Renal cortex interstitium (tissue), 11 donors: ENCODE measurements at regions not wholly inside any gene's neighbourhood (a gene's known extent, or its start where the extent isn't known, plus 50 kb on each side); places are given as distances from the start of the nearest gene placed in this dataset.

Experiments used
- DNase-seq, 11 donors: peaks; one replicate each; pipeline ENCODE4 v3.0.0-alpha.2; 2013; ENCODE audit warnings: low read depth in 9 of 11, low spot score in 4 of 11; ENCODE audit errors: extremely low read depth in 1 of 11

DNA sequence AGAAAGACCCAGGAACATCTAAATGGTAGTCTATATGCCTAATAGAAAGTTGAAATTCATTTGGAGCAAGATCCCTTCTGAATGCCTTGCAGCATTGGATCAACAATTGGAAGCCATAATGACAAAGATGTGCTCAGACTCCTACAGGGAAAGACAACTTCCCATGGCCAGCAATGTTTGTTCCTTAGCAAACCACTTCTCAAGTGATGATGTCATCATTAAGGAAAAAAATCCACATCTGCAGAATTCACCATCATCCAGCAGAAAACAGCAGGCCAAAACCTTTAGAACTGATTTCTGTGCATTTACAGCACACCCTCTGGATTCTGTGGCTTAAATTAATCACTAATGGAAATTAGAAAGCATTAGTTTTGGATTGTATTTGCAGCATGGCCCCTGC, 82.4 kb upstream of the ZIC3 start:
- DNase-seq = no peak

DNA sequence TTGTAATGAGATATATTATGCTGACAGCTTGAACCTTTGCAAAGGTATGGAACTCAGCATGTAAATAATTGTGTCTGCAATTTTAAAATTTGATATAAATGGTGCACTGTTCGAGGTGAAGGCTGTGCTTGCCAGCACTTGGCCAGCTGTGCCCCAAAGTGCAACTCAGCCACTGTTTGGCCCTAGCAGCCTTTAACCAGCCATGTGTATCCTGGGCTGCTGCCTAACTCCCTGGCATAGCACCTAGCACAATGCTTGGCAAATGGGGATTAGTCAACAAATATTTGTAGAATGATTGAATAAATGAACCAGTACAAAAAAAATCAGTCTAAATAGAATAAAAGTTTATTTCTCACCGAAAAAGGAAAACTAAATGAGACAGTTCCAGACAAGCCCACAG, 83.8 kb upstream of the ZIC3 start:
- DNase-seq = no peak

DNA sequence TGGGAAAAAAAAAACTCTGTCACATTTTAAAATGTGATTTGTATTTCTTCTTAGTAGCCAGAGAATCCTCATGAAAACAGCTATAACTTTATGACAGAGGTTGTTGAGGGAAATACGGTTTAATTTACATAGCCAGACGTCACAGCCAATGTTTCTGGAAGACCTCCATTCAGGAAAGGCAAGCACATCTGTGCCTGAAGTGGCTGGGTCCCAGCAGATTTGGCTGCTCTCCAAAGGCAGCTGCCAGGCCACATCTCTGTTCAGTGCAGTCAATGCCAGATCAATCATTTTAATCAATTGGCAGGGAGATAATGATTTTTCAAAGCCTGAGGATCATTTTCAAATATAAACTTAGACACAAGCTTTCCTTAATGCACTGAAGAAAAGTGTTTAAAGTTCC, 86.5 kb upstream of the ZIC3 start:
- DNase-seq = no peak

DNA sequence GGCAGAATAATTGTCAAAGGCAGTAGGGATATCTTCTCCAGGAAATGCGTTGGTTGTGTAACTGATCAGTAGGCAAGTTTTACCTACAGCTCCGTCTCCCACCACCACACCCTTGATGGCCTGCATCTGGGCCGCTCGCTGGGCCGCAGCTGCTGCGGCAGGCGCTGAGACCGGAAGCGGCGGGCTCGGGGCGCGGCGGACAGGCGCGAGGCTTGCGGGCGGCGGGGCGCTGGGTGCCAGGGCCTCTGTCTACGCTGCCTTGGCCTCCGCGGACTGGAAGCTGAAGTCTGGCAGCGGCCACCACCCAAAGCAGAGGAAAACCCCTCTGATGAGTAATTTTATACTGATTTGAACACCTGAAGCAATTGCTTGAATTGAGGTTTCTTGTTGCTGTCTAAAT, 124.2 kb upstream of the ZIC3 start:
- no peak for DNase-seq

DNA sequence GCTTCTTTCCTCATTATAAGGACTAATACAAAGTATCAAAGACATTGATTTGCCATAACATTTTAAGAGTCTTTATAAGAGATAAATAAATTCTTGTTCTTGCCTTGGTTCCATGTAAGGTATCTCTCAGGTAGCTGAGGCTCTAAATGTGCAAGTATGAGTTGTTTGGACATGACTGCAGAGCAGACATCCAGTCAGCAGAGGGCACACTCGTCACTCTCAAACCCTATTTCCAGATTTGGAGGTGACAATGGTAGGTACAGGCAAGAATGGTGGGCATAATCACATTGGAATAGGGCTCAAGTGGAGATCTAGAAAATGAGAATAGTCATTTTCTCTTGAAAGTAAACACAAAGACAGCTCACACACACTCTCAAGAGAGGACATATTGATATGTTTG, 133.3 kb upstream of the ZIC3 start:
- DNase-seq = no peak

DNA sequence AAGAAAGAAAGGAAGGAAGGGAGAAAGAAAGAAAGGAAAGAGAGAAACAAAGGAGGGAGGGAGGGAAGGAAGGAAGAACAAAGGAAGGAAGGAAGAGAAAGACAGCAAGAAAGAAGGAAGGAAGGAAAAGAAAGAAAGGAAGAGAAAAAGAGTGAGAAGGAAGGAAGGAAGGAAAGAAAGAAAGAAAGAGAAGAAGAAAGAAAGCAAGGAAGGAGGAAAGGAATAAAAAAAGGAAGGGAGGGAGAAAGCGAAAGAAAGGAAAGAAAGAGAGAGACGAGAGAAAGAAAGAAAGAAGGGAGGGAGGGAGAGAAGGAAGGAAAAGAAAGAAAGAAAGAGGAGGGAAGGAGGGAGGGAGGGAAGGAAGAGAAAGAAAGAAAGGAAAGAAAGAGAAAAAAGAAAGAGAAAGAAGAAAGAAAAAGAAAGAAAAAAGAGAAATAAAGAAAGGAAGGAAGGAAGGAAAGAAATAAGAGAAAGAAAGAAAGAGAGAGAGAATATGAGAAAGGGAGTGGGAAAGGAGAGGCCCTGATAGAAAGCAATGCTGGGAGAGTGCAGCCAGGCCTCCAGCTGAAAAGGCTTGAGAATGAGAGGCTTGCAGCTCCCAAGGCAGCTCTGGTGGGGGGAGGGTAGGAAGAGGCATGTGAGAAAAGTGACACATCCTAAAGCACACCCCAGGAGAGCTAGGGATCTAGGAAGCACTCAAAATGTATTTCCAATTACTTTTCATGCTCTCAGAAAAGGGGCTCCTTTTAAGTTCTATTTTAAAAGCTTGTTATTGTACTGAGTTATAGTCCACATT, 134.0 kb upstream of the ZIC3 start:
- no peak for DNase-seq

DNA sequence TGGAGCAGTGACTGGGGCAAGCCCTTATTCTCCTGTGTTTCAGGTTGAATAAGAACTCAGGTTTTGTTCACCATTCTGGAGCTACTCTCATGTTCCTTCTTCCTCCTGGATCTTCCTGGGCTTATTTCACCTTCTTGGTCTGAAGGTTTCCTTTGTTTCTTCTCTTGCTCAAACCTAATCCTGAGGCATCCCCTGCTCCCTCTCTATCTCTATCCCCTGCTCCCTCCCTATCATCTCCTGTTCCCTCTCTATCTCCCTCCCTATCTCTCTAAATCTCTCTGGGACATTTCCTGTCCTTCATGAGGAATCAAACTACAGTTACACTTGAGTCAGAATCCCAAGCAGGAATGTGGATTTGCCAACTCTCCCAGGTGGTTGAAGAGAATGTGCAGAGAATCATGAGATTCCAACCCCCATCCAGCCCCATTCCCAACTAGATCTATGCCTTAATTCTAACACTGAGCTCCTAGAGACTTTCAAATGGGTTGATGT, 134.9 kb upstream of the ZIC3 start:
- DNase-seq = no peak

DNA sequence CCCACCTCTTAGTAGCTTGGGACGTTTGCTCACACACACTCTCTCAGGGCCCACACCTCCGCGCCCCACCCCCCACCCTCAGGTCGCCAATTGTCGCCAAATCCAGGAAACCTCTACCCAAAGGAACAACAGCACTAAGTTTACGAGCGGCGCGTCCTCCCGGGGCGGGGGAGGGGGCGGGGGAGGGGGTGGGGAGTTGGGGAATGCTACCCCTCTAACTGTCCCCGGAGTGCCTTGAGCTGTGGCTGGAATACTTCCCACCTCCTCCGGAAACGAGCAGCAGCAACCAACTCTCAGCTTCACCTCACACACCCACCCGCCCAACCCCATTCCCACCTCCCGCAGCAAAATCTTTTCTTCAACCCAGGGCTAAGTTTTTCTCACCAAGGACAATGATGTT, 135.6 kb upstream of the ZIC3 start:
- no peak for DNase-seq

DNA sequence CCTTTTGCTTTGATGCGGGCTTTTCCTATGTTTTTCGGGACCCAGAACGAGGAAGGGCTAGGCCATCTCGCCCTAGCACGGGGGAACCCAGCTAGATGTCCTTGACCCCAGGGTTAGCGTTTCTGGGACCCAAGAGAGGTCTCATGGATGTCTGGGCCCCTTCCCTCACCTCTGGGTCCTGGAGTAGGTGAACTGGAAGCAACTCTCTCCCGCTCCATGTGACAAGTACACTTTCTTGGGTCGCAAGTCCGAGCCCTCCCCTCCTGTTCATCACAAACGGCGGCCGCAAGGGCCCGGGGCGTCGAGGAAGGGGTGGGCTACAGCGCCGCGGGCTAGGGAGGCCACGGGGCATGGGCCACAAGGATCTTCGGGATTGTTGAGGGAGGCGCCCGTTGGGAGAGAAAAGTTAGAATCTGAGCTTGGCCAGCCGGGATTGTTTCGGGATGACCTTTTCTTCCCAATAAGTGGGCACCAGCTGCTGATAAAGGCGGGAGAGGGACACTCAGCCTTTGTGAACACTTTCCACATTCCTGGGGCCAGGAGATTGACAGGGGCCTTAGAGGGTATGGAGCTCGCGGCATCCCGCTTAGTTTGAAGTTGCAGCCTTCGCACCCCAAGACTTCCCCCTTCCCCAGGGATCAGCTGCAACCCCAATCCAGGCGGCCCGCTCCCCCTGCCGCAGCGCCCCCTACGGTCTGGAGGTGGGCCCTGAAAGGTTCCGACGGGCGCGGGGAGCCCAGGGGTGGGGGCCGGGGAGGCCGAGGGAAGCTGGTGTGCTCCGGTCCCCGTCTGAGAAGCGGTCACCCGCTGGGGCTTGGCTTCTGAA, 136.9 kb upstream of the ZIC3 start:
- no peak for DNase-seq

DNA sequence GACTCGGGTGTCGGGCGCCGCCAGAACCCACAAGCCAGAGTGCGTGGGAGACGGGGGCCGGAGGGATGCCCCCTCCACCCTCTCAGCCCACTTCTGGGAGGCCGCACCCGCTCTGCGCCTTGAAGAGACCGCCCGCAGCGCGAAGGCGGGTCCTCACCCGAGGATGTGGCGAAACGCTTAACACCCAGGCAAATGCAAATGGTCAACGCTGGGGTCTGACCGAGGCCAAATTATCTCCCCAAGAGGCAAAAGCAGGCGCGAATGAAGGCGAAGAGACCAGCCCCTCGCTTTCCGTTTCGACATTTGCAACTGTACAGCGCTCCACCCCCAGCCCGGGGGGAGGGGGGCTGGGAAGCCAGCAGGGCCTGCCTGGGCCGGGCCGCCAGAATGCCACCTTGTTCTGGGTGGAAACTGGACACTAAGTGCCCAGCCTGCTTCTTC, 137.7 kb upstream of the ZIC3 start:
- no peak for DNase-seq

DNA sequence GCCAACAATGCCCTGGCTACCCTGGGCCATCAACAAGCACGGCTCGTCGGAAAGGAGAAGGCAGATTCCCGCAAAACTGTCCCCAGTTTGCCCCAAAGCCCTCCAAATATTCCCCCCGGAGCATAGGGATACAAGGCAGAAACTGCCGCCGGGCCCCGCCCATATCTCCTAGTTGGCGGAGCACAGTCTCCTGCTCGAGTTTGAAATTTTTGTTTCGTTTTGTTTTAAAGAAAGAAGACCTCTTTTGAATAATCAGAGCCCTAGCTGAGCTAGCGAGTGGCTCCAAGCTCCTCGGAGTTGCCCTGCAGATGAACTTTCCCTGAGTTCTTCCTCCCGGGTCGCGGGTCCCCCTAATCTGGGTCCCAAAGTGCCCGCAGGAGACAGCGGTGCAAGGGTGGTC, 138.1 kb upstream of the ZIC3 start:
- DNase-seq = no peak

DNA sequence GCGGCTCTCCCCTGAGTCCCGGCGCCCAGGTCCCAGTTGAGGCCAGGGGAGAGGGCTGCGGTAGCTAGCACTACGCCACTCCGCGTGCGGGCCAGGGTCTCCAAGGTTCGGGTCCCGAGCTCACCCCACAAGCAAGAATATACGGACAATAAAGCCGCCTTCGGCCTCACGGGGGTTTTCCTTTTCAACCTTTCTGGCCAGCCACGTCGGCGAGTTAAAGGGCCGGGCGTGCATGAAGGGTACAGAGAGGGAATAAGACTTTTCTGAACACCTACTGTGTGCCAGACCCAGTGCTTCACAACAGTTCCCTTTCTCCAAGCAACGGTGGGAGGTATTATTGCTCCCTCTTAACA, 138.5 kb upstream of the ZIC3 start:
- DNase-seq = no peak

DNA sequence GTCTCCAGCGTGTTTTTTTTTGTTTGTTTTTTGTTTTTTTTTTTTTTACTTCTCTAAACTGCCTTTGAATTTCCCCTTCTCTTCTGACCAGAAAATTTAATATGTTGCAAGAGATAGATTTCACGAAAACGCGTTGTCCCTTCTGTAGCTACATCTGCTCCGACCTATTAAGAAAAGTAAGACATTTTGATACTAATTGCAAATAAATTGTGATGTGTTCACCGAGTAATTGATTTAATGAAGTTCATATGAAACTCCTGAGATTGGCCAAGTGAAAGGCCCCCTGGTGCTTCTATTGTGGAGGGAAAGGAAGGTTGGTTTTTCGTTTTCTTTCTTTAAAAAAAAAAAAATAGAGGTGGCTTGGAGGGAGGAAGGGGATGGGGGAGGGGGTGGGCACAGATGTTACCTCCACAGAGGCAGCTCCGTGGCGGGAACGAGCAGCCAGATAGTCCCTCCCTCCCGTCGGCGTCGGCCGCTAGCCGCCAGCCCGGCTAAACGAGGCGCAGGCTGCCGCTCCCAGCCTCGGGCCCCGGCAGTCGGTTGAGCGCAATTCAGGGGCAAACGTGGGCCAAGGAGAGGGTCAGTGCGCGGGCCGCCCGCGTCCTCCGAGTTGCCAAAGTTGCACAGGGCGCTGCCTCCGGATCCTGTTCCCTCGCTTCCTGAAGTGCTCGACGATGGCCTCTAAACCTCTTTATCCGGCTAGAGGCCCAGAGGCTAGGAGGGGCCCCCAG, 139.1 kb upstream of the ZIC3 start:
- no peak for DNase-seq

DNA sequence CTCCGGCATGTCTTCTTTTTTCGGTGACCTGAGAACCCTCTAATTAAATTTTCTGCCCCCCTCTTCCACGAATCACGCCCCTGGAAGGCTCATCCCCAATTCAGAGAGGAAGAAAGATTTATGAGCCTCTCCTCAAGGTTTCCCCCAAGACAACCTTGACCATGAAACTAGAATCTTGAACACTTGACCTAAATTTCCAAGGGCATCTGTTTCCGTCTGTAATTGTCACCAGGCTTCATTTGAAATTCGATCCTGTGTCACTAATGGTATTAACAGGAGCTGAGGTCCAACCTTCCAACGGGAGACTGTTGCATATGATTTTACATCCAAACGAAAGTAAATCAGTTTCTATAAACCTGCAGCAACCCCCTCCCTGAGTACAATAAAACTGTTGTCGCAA, 139.9 kb upstream of the ZIC3 start:
- no peak for DNase-seq

DNA sequence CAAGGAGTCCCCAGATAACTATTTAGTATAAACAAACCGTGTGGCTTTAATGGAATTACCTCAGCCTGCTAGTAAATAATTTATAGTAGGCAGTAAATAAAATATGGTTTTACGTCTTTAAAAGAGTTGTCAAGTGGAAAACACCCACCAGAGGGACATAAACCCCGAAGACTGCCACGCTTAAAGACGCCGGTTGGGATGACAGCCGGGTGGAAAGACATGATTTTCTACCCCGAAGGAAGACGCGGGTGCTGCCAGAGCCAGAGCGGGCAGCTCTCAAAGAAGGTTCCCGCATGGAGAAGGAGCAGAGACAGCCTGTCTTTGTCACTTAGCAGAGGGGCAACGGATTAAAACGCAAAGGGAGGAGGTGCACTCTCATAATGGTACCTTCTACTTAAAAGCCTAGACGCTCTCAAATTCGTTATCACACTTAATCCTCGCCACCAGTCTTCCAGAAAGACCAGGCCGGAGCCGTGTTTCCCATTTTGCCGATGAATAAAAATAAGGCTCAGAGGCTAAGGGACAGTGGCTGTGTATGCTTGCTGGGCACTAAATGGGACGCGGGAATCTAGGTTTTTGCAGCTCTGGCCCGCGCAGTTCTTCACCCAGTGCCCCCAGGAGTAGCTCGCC, 140.5 kb upstream of the ZIC3 start:
- DNase-seq = no peak

DNA sequence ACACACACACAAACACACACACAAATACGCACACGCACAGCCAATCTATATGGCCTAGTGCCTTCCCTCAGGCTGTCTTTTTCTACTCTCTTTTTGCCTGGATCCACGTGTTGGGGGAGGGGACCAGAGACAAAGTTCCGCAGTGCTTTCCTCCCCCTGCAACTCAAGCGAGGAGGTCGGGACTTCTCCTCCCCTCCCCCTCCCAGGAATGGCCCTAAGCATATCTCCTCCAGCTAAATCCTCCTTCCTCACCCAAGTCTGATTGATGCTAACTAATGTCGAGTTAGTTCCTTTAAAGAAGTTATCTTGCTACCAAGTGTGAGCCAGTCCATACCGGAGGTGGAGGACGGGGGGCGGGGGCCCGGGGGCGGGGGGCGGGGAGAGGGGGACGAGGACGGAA, 141.2 kb upstream of the ZIC3 start:
- no peak for DNase-seq

DNA sequence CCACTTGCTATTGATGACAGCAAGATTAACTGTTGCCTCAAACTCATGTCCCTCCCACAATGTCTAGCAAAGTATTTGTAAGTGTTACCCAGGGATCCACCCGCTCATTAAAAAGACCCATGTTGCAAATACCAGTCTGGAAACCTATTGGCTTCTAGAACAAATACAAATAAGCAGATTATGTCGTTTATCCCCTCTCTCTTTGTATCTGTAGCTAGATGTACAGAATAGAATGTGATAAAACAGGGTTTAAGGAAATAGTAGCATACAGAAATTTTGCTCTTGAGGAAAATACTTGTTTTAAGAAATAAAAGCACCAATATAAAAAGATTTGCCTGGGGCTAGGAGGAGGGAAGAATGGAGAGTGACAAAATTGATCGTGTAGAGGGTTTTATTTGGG, 142.7 kb upstream of the ZIC3 start:
- DNase-seq = no peak

DNA sequence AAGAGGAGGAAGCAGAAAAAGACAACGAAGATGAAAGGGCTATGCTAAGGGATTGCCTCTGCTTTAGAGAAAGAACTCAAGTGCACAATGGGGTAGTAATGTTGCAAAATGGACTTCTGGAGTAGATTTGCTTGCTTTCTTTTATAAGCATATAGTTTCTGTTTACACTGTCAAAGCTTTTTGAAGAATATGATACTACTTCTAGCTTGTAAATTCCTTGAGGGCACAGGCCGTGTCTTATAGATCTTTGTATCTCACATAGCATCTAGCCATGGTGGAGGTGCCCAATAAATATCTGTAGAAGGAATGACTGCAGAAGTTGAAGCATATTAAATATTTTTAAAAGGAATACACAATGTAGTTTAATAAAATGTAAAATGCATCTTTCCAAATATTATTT, 147.8 kb upstream of the ZIC3 start:
- no peak for DNase-seq

DNA sequence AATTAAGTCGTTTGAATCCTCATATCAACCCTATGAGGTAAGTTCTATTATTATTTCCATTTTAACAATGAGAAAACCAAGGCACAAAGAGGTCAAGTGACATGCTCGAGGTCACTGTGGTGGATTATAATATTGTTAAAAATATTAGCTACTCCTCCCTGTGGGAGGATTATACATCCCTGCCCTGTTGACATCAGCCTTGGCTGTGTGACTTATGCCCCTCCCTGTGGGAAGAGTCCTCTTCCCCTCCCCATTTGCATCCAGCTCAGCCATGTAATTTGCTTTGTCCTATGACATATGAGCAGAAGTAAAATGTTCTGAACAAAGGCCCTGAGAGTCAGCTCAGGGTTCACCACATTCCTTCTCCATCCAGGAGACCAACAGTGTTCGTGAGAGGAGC, 152.7 kb upstream of the ZIC3 start:
- no peak for DNase-seq
